GM12878 (cell line): ENCODE measurements at regions not wholly inside any gene's neighbourhood (a gene's known extent, or its start where the extent isn't known, plus 50 kb on each side); places are given as distances from the start of the nearest gene placed in this dataset.

Source experiments
- ATAC-seq: fragments of 200-7000 bp; cut with Tn5 transposase; 3 replicates; pipeline ENCODE4 v1.9.1; 2020; ENCODE audit warnings: mild to moderate bottlenecking, moderate library complexity
- BruUV-seq: library from RNA; stranded (reverse); fragments of 400-500 nt; replicated peaks from 2 replicates; lab custom pipeline; 2021; lab: Mats Ljungman, UMichigan
- CTCF ChIA-PET: fragments of 300-600 bp; sonication (Branson Sonifier 250); formaldehyde crosslinking; extraction: SDS; loops from one replicate; lab custom pipeline; 2021; ENCODE audit warnings: inconsistent platforms; lab: Yijun Ruan, JAX
- POLR2A ChIA-PET: fragments of 350-600 bp; formaldehyde crosslinking; extraction: SDS; loops from one replicate; lab custom pipeline; 2021; ENCODE audit warnings: inconsistent platforms; lab: Charles Lee
- RAD21 ChIA-PET: fragments of 300-600 bp; sonication (Branson Sonifier 250); formaldehyde crosslinking; loops from one replicate; lab custom pipeline; 2023; ENCODE audit warnings: antibody characterized with exemption; ENCODE audit not compliant: unreplicated experiment; lab: Charles Lee
- SMC1A ChIA-PET: fragments of 300-600 bp; sonication (Branson Sonifier 250); formaldehyde crosslinking; loops from one replicate; lab custom pipeline; 2023; ENCODE audit not compliant: unreplicated experiment, uncharacterized antibody; lab: Charles Lee
- DNase-seq: peaks from one replicate; pipeline ENCODE4 v3.0.0-alpha.2; 2011; ENCODE audit warnings: low read depth, low spot score
- FAIRE-seq: peaks from 3 replicates; lab custom pipeline; 2011; peaks lifted over from hg19 to GRCh38; lab: Jason Lieb, UNC
- H2AFZ ChIP-seq: 2 replicates; pipeline ENCODE4 v1.6.0; 2011; ENCODE audit warnings: low read depth, low read length, control low read depth; ENCODE audit not compliant: control insufficient read depth
- H3K27ac ChIP-seq: 2 replicates; pipeline ENCODE4 v1.5.1; 2011; ENCODE audit warnings: control low read depth; ENCODE audit not compliant: control insufficient read depth, insufficient read depth
- H3K27me3 ChIP-seq, 2 experiments: replicated peaks in 1 of 2; 2 replicates each; pipeline versions ENCODE4 v1.6.0 to v1.6.1; 2011; ENCODE audit warnings: low read length in 1 of 2; ENCODE audit not compliant: control insufficient read depth in 2 of 2, insufficient read depth in 2 of 2
- H3K36me3 ChIP-seq, 2 experiments: 2 replicates each; pipeline ENCODE4 v1.5.1; 2011; ENCODE audit warnings: low read length in 1 of 2; ENCODE audit not compliant: control insufficient read depth in 2 of 2, insufficient read depth in 2 of 2
- H3K4me1 ChIP-seq: 2 replicates; pipeline ENCODE4 v1.6.1; 2011; ENCODE audit warnings: mild to moderate bottlenecking, low read length, moderate library complexity, mixed read lengths; ENCODE audit not compliant: control insufficient read depth, insufficient read depth
- H3K4me2 ChIP-seq: 2 replicates; pipeline ENCODE4 v1.6.0; 2011; ENCODE audit warnings: control low read depth; ENCODE audit not compliant: control insufficient read depth, insufficient read depth
- H3K4me3 ChIP-seq: fragments of 200-600 bp; sonication (generic); 2 replicates; pipeline ENCODE4 v1.5.1; 2016
- H3K79me2 ChIP-seq: 2 replicates; pipeline ENCODE4 v1.6.0; 2011; ENCODE audit warnings: low read length; ENCODE audit not compliant: control insufficient read depth, insufficient read depth
- H3K9ac ChIP-seq: 2 replicates; pipeline ENCODE4 v1.8.0; 2011; ENCODE audit warnings: low read length, control low read depth, mixed read lengths; ENCODE audit not compliant: control insufficient read depth, insufficient read depth
- H3K9me3 ChIP-seq: replicated peaks from 3 replicates; pipeline ENCODE4 v1.5.1; 2011; ENCODE audit warnings: mild to moderate bottlenecking, low read length; ENCODE audit not compliant: control insufficient read depth, insufficient read depth
- H4K20me1 ChIP-seq: 2 replicates; pipeline ENCODE4 v1.6.0; 2011; ENCODE audit not compliant: control insufficient read depth, insufficient read depth
- CBFB ChIP-seq: IDR thresholded peaks from 2 replicates; pipeline ENCODE4 v1.6.1; 2016; ENCODE audit warnings: antibody characterized with exemption, low read depth
- CBX5 ChIP-seq: sonication (generic); IDR thresholded peaks from 2 replicates; pipeline ENCODE4 v1.6.1; 2016; ENCODE audit warnings: low read depth, moderate library complexity, mild to moderate bottlenecking, inconsistent platforms
- CREB1 ChIP-seq: IDR thresholded peaks from 2 replicates; pipeline ENCODE4 v1.6.1; 2012; ENCODE audit warnings: low read depth, mild to moderate bottlenecking, inconsistent platforms
- CTCF ChIP-seq, 3 experiments: IDR thresholded peaks in 2 of 3; conservative IDR thresholded peaks in 1 of 3; 2 replicates each; pipeline ENCODE4 v1.5.1; 2011; ENCODE audit warnings: low read depth in 3 of 3, low read length in 3 of 3, mild to moderate bottlenecking in 3 of 3, control low read depth in 2 of 3, moderate library complexity in 2 of 3, inconsistent platforms in 1 of 3, mixed read lengths in 1 of 3; ENCODE audit not compliant: control insufficient read depth in 2 of 3, insufficient read depth in 1 of 3; ENCODE audit errors: extremely low read depth in 1 of 3
- MTA2 ChIP-seq: fragments of 450-650 bp; IDR thresholded peaks from 2 replicates; pipeline ENCODE4 v1.6.1; 2016; ENCODE audit warnings: low read depth, mild to moderate bottlenecking, moderate library complexity
- NFYA ChIP-seq: IDR thresholded peaks from 2 replicates; pipeline ENCODE4 v1.6.1; 2011; ENCODE audit warnings: low read depth, mild to moderate bottlenecking, low read length, improper control_type of control experiment, borderline replicate concordance
- PAX5 ChIP-seq: IDR thresholded peaks from 2 replicates; pipeline ENCODE4 v1.6.1; 2011; ENCODE audit warnings: low read depth, low read length, borderline replicate concordance
- POLR2A ChIP-seq: IDR thresholded peaks from 2 replicates; pipeline ENCODE4 v1.6.1; 2011; ENCODE audit warnings: low read depth, mild to moderate bottlenecking, low read length
- RAD21 ChIP-seq: IDR thresholded peaks from 2 replicates; pipeline ENCODE4 v1.6.1; 2011; ENCODE audit warnings: mild to moderate bottlenecking, low read depth, low read length, moderate library complexity; ENCODE audit not compliant: insufficient read depth
- SUPT20H ChIP-seq: IDR thresholded peaks from 2 replicates; pipeline ENCODE4 v1.6.1; 2011; ENCODE audit warnings: low read depth, mild to moderate bottlenecking, low read length, moderate library complexity, borderline replicate concordance; ENCODE audit not compliant: control insufficient read depth
- TCF12 ChIP-seq: IDR thresholded peaks from 2 replicates; pipeline ENCODE4 v1.6.1; 2011; ENCODE audit warnings: low read depth, mild to moderate bottlenecking, low read length
- USF2 ChIP-seq: IDR thresholded peaks from 2 replicates; pipeline ENCODE4 v1.6.1; 2011; ENCODE audit warnings: low read depth, low read length, improper control_type of control experiment, borderline replicate concordance
- WGBS: methylation state at CpG from one replicate; pipeline ENCODE4 v1.1.6; 2016; ENCODE audit warnings: low lambda C conversion rate; ENCODE audit not compliant: insufficient replicate concordance, insufficient coverage; ENCODE audit errors: missing lambda C conversion rate; 5-methylcytosine and 5-hydroxymethylcytosine counted together
- in situ Hi-C: fragments of 300-500 bp; cut with MboI; formaldehyde crosslinking; loops from 9 replicates; pipeline ENCODE4 v1.14.3; 2018; ENCODE audit warnings: mixed read lengths
- intact Hi-C: fragments of 100-400 bp; cut with micrococcal nuclease; formaldehyde crosslinking; loops from one replicate; pipeline ENCODE4 v1.14.2; 2022; ENCODE audit not compliant: unreplicated experiment

DNA sequence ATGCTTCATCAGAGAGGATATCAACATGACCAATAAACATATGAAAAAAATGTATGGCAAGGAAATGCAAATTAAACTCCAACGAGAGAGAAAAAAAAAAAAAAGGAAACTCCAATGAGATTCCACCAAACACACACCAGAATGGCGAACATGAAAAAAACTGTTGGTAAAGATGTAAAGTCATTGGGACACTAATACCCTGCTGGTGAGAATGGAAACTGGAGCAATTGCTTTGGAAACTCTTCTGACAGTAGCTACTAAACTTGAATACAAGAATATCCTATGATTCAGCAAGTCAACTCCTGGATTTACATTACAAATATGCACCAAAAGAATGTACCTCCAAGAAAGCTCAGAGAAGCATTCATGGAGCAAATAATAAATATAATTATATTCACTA lies 260.7 kb upstream of the ECI2 start:
- Histone ChIP-seq H3K27ac (no peak overlapping the region), H4K20me1 (no peaks in the 10 kb centered on the region), H3K36me3 (no peaks in the 10 kb centered on the region), H3K4me3 (no peak overlapping the region), H3K9ac (no peak overlapping the region), H3K4me1 (no peaks in the 10 kb centered on the region), H3K9me3 (no peaks in the 10 kb centered on the region)
- FAIRE-seq (no peak), ATAC-seq (no peak)
- POLR2A ChIA-PET = no interaction called here
- no peak for TF ChIP-seq CBFB
- no peak for TF ChIP-seq CREB1
- no peak for TF ChIP-seq RAD21
- no peak for TF ChIP-seq USF2
- TF ChIP-seq MTA2 = no peak
- no peak for TF ChIP-seq POLR2A
- no peak for TF ChIP-seq PAX5
- TF ChIP-seq SUPT20H = no peak
- no peak for TF ChIP-seq TCF12
- no peak for TF ChIP-seq CBX5
- no peak for TF ChIP-seq NFYA
- no peak for TF ChIP-seq CTCF (IDR thresholded peaks at IDR 0.05 in 2 of 3, conservative IDR thresholded peaks at IDR 0.05 in 1 of 3; ENCODE audit: control insufficient read depth in 2 of 3, extremely low read depth in 1 of 3, insufficient read depth in 1 of 3, low read depth in 3 of 3, low read length in 3 of 3)
- TF ChIP-seq, all 136 proteins: peak for 0
- intact Hi-C loops (no loop called here), in situ Hi-C loops (no loop called here)
- Histone ChIP-seq H3K79me2 (no peaks in the 10 kb centered on the region), H3K27me3 (no peaks in the 10 kb centered on the region; a peak in 1 of 4 replicates), H2AFZ (no peak overlapping the region), H3K4me2 (no peak overlapping the region)
- CTCF ChIA-PET = interaction anchor here (0.6 kb wide), 1 partner anchor 16 kb away, joined by 3 read pairs; no protein-coding TSS in a partner anchor
- no TSS peak for BruUV-seq
- SMC1A ChIA-PET = interaction anchor here (0.6 to 0.7 kb wide), 5 partner anchors 24 to 1228 kb away, joined by 3 to 4 read pairs (median 3); no protein-coding TSS in a partner anchor
- RAD21 ChIA-PET = no interaction called here
- DNase-seq = no peak
- 45% methylated on average over 2 of the region's 2 CpGs for WGBS
